DND-41 (cell line): ENCODE measurements at regions not wholly inside any gene's neighbourhood (a gene's known extent, or its start where the extent isn't known, plus 50 kb on each side); places are given as distances from the start of the nearest gene placed in this dataset.
A peak's percentile ranks its signal among the peaks of the same experiment; 100 is the strongest.
"Not testable (repeated sequence)": the region's sequence is repeated elsewhere in the genome, so short reads cannot be mapped to it uniquely, and the experiment has no call there.

Source experiments
- ATAC-seq: fragments of 200-7000 bp; cut with Tn5 transposase; 3 replicates; pipeline ENCODE4 v1.9.1; 2021; ENCODE audit warnings: low read depth; ENCODE audit not compliant: insufficient read depth
- DNase-seq: peaks from one replicate; pipeline ENCODE4 v3.0.0-alpha.2; 2020
- H2AFZ ChIP-seq: 2 replicates; pipeline ENCODE4 v1.6.0; 2012; ENCODE audit warnings: low read depth, low read length
- H3K27ac ChIP-seq: 2 replicates; pipeline ENCODE4 v1.5.1; 2012; ENCODE audit warnings: low read length, inconsistent platforms
- H3K27me3 ChIP-seq: fragments of 200-600 bp; sonication (generic); 2 replicates; pipeline ENCODE4 v1.6.0; 2012; ENCODE audit warnings: low read length, mild to moderate bottlenecking, inconsistent platforms; ENCODE audit not compliant: insufficient read depth, poor library complexity
- H3K36me3 ChIP-seq: 2 replicates; pipeline ENCODE4 v1.5.1; 2012; ENCODE audit warnings: low read length, inconsistent platforms; ENCODE audit not compliant: insufficient read depth
- H3K4me1 ChIP-seq: 2 replicates; pipeline ENCODE4 v1.5.1; 2012; ENCODE audit warnings: mild to moderate bottlenecking, low read length; ENCODE audit not compliant: insufficient read depth
- H3K4me2 ChIP-seq: 2 replicates; pipeline ENCODE4 v1.6.0; 2012; ENCODE audit warnings: mild to moderate bottlenecking, moderate library complexity, low read length, inconsistent platforms; ENCODE audit not compliant: insufficient read depth
- H3K4me3 ChIP-seq, 2 experiments: fragments of 200-600 bp in 1 of 2; shearing (Covaris generic) in 1 of 2; 2 replicates each; pipeline ENCODE4 v1.5.1; 2012 to 2016; ENCODE audit warnings: inconsistent platforms in 2 of 2, low read length in 2 of 2, mild to moderate bottlenecking in 2 of 2, low read depth in 1 of 2, moderate library complexity in 1 of 2
- H3K79me2 ChIP-seq: 2 replicates; pipeline ENCODE4 v1.6.0; 2012; ENCODE audit warnings: low read length, inconsistent platforms; ENCODE audit not compliant: insufficient read depth
- H3K9ac ChIP-seq: 2 replicates; pipeline ENCODE4 v1.6.0; 2012; ENCODE audit warnings: low read depth, mild to moderate bottlenecking, inconsistent platforms, low read length, moderate library complexity
- H3K9me3 ChIP-seq: 2 replicates; pipeline ENCODE4 v1.5.1; 2012; ENCODE audit warnings: low read length, moderate library complexity, mild to moderate bottlenecking, inconsistent platforms; ENCODE audit not compliant: insufficient read depth, severe bottlenecking
- H4K20me1 ChIP-seq: 2 replicates; pipeline ENCODE4 v1.6.0; 2012; ENCODE audit warnings: low read length; ENCODE audit not compliant: insufficient read depth
- CTCF ChIP-seq: IDR thresholded peaks from 2 replicates; pipeline ENCODE4 v1.5.1; 2012; ENCODE audit warnings: borderline replicate concordance, low read length, moderate library complexity, mild to moderate bottlenecking; ENCODE audit not compliant: poor library complexity, severe bottlenecking; ENCODE audit errors: extremely low read depth
- EZH2 ChIP-seq: IDR thresholded peaks from 3 replicates; pipeline ENCODE4 v1.6.1; 2012; ENCODE audit warnings: borderline replicate concordance, low read depth, mild to moderate bottlenecking, moderate library complexity, low read length, inconsistent platforms; ENCODE audit not compliant: severe bottlenecking

DNA sequence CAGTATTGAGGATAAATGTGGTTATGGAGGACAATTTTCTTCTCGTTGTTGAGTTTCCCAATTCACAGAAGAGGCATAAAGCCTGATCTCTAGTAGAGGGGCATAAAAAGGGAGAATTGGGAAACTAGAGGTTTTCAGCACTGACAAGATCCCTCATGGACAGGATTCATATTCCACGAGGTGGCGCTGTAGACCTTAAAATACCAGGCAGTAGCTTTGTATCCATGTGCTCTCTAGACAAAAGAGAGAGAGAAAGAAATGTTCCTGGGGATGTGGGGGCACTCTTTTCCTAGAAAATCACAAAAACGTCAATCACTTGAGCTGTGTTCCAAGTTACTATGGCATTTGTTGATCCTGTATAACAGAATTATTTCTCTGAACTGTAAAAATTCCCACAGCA lies 128.3 kb downstream of the MAGEE1 start:
- H3K4me3 ChIP-seq, result no peak overlapping the region
- no peaks in the 10 kb centered on the region for H3K27me3 ChIP-seq
- H4K20me1 ChIP-seq, result no peaks in the 10 kb centered on the region
- TF ChIP-seq EZH2 (no peak), CTCF (peak; percentile 19)
- no peaks in the 10 kb centered on the region for H3K4me1 ChIP-seq
- H3K27ac ChIP-seq, result no peak overlapping the region
- no peak overlapping the region for H3K4me2 ChIP-seq
- no peaks in the 10 kb centered on the region for H3K79me2 ChIP-seq
- peaks cover 2% of the 10 kb centered on the region for H3K9me3 ChIP-seq
- H2AFZ ChIP-seq, result no peak overlapping the region
- DNase-seq, result no peak
- no peak for ATAC-seq
- no peak overlapping the region for H3K9ac ChIP-seq
- no peaks in the 10 kb centered on the region for H3K36me3 ChIP-seq

GRCh38 chrX:76564842-76565241 lies 137.3 kb downstream of the MAGEE1 start:
- not testable (repeated sequence) for H3K9me3 ChIP-seq, H3K4me2 ChIP-seq, H3K4me1 ChIP-seq, H3K36me3 ChIP-seq, H4K20me1 ChIP-seq, H3K9ac ChIP-seq, H3K27ac ChIP-seq, DNase-seq, ATAC-seq, H3K4me3 ChIP-seq, H3K27me3 ChIP-seq, H2AFZ ChIP-seq, H3K79me2 ChIP-seq

DNA sequence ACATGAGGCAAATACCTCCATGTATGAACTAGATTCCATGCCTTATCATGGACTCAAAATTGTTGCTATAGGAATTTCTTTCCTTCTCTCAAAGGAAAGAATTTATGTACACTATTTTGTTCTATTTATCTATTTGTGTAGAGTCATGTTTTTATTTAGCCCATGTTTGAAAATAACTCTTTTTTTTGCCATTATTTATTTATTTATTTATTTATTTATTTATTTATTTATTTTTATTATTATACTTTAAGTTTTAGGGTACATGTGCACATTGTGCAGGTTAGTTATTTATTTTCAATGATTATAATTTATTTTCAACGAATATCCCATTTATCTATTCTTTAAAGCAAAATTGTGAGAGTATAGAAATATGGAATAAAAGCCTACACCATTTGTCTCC lies 177.9 kb downstream of the MAGEE1 start:
- Histone ChIP-seq H3K9me3 (no peaks in the 10 kb centered on the region), H3K36me3 (no peaks in the 10 kb centered on the region), H4K20me1 (no peaks in the 10 kb centered on the region), H3K4me3 (no peak overlapping the region), H3K27me3 (no peaks in the 10 kb centered on the region), H3K4me2 (no peak overlapping the region), H3K27ac (no peak overlapping the region), H3K79me2 (no peaks in the 10 kb centered on the region), H3K4me1 (no peaks in the 10 kb centered on the region), H3K9ac (no peak overlapping the region), H2AFZ (no peak overlapping the region)
- no peak for ATAC-seq
- no peak for TF ChIP-seq EZH2
- TF ChIP-seq CTCF, result no peak
- DNase-seq, result no peak

GRCh38 chrX:76617020-76617419 lies 189.5 kb downstream of the MAGEE1 start:
- Histone ChIP-seq H3K27me3 (no peaks in the 10 kb centered on the region), H2AFZ (no peak overlapping the region), H3K36me3 (no peaks in the 10 kb centered on the region), H3K9ac (no peak overlapping the region), H3K27ac (no peak overlapping the region), H3K4me3 (no peak overlapping the region), H3K79me2 (no peaks in the 10 kb centered on the region), H3K9me3 (no peaks in the 10 kb centered on the region), H3K4me2 (no peak overlapping the region), H4K20me1 (no peaks in the 10 kb centered on the region), H3K4me1 (no peaks in the 10 kb centered on the region)
- ATAC-seq (no peak), DNase-seq (no peak)
- no peak for TF ChIP-seq EZH2
- TF ChIP-seq CTCF, result no peak
